ENCODE measurements at regions not wholly inside any gene's neighbourhood (a gene's known extent, or its start where the extent isn't known, plus 50 kb on each side); places are given as distances from the start of the nearest gene placed in this dataset.

DNA sequence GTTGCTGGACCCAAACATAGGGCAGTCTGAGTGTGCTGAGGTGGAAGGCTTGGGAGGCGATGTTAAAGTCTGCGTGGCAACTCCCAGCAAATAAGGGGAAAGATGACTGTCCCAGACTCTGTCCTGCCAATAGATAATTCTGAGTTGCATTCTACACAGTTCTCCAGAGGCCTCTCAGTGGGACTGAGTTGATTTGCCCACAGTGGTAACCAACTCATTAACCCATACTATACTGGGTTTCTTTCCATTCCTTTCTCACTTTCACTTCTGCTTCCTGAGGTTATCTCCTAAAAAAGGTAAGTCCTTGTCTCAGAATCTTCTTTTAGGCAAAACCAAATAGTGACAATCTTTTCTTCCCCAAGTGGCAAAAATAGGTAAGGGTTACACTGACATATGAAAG lies 549.9 kb upstream of the DPPA4 start:
- TF ChIP-seq, protein P1, sequence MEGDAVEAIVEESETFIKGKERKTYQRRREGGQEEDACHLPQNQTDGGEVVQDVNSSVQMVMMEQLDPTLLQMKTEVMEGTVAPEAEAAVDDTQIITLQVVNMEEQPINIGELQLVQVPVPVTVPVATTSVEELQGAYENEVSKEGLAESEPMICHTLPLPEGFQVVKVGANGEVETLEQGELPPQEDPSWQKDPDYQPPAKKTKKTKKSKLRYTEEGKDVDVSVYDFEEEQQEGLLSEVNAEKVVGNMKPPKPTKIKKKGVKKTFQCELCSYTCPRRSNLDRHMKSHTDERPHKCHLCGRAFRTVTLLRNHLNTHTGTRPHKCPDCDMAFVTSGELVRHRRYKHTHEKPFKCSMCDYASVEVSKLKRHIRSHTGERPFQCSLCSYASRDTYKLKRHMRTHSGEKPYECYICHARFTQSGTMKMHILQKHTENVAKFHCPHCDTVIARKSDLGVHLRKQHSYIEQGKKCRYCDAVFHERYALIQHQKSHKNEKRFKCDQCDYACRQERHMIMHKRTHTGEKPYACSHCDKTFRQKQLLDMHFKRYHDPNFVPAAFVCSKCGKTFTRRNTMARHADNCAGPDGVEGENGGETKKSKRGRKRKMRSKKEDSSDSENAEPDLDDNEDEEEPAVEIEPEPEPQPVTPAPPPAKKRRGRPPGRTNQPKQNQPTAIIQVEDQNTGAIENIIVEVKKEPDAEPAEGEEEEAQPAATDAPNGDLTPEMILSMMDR (IDR thresholded peaks at IDR 0.05; ENCODE audit: partially characterized antibody, unreplicated experiment), result no peak
- no peak overlapping the region for H3K4me3 Mint-ChIP-seq (ENCODE audit: unreplicated experiment)
- H3K27me3 Mint-ChIP-seq (ENCODE audit: unreplicated experiment), result no peaks in the 10 kb centered on the region
- H3K27ac Mint-ChIP-seq (ENCODE audit: unreplicated experiment), result no peak overlapping the region
- no peaks in the 10 kb centered on the region for H3K4me1 Mint-ChIP-seq (ENCODE audit: low read depth, unreplicated experiment)
- peaks cover 2% of the 10 kb centered on the region for H3K9me3 Mint-ChIP-seq (ENCODE audit: unreplicated experiment)
- no peak for DNase-seq
- peaks cover 7% of the 10 kb centered on the region for H3K36me3 Mint-ChIP-seq (ENCODE audit: unreplicated experiment)

DNA sequence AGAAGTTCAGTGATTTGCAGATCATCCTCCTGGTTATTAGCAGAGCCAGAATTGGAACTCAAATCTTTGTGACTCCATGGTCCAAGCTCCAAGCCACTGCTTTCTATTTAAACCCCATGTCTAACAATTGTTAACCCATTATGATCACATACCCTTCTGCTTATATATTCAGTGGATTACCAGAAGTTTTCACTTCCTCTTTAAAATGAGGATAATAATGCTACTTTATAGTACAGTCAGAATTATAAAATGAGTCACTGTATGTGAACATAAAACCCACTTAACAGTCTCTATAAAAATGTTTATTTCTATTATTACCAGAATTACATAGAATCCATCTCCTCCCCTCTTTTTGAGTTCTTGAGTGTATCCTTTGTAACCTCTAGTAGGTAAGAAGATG lies 550.7 kb upstream of the DPPA4 start:
- no peaks in the 10 kb centered on the region for H3K27me3 Mint-ChIP-seq (ENCODE audit: unreplicated experiment)
- peaks cover 2% of the 10 kb centered on the region for H3K9me3 Mint-ChIP-seq (ENCODE audit: unreplicated experiment)
- no peaks in the 10 kb centered on the region for H3K4me1 Mint-ChIP-seq (ENCODE audit: low read depth, unreplicated experiment)
- H3K27ac Mint-ChIP-seq (ENCODE audit: unreplicated experiment), result no peak overlapping the region
- H3K36me3 Mint-ChIP-seq (ENCODE audit: unreplicated experiment), result peaks cover 7% of the 10 kb centered on the region
- TF ChIP-seq, protein P1 (IDR thresholded peaks at IDR 0.05; ENCODE audit: partially characterized antibody, unreplicated experiment), result no peak
- no peak for DNase-seq
- H3K4me3 Mint-ChIP-seq (ENCODE audit: unreplicated experiment), result no peak overlapping the region

DNA sequence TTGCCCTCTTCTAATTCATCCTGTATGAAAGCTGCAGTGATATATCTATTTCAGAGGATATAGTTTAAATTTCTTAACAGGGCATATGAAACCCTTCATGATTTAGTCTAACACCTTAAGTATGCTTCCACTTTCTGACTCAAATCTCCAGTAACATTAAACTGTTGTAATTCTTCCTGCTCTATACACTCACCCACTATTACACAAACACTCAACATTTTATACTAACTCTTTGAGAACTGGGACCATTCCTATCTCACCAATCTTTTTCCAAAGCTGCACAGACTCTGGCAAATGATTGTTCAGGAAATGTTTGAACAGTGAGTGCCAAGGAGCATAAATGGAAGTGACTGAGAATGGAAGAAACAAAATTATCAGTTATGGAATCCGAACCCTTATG lies 560.4 kb upstream of the DPPA4 start:
- H3K27ac Mint-ChIP-seq (ENCODE audit: unreplicated experiment), result no peak overlapping the region
- H3K27me3 Mint-ChIP-seq (ENCODE audit: unreplicated experiment), result no peaks in the 10 kb centered on the region
- no peak for DNase-seq
- no peaks in the 10 kb centered on the region for H3K9me3 Mint-ChIP-seq (ENCODE audit: unreplicated experiment)
- H3K36me3 Mint-ChIP-seq (ENCODE audit: unreplicated experiment), result no peaks in the 10 kb centered on the region
- H3K4me1 Mint-ChIP-seq (ENCODE audit: low read depth, unreplicated experiment), result no peaks in the 10 kb centered on the region
- H3K4me3 Mint-ChIP-seq (ENCODE audit: unreplicated experiment), result no peak overlapping the region
- TF ChIP-seq, protein P1 (IDR thresholded peaks at IDR 0.05; ENCODE audit: partially characterized antibody, unreplicated experiment), result no peak

DNA sequence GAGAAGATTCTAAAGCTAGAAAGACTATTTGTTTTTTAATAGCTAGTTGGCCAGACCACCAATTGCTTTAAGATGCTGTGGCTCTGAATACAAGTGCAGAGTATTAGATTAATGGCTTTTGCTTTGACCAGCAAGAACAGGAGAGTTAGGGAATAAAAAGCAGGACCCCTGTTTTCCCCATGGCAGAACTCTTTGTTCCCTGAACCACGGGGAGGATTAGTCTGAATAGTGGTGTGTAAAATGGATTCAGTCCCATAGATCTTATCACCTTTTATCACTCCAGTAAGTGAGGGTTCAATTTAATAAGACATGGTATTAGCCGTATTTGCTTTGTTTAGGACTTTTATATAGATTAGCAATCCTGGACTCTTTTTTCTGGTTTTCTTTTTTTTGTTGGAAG lies 562.6 kb upstream of the DPPA4 start:
- TF ChIP-seq, protein P1 (IDR thresholded peaks at IDR 0.05; ENCODE audit: partially characterized antibody, unreplicated experiment), result no peak
- Mint-ChIP-seq H3K27me3 (ENCODE audit: unreplicated experiment) (no peaks in the 10 kb centered on the region), H3K4me1 (ENCODE audit: low read depth, unreplicated experiment) (no peaks in the 10 kb centered on the region), H3K9me3 (ENCODE audit: unreplicated experiment) (no peaks in the 10 kb centered on the region), H3K36me3 (ENCODE audit: unreplicated experiment) (no peaks in the 10 kb centered on the region), H3K27ac (ENCODE audit: unreplicated experiment) (no peak overlapping the region), H3K4me3 (ENCODE audit: unreplicated experiment) (no peak overlapping the region)
- no peak for DNase-seq

DNA sequence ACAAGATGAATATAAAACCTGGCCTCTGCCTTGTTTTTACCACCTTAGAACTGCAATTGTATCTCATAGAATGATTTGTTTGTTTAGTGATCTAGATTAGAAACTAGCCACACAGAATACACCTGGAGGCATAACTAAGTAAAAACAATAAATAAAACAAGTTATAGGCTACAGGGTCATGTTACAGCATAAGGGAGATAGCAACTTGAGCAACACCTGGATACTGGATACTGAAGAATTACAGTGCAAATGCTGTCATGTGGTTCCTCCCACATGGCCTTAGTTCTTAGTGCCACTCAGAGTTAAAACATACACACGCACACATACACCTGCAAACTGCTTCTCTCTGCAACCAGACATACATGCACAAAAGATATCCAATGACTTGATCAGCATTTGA lies 563.4 kb upstream of the DPPA4 start:
- no peak for DNase-seq
- no peaks in the 10 kb centered on the region for H3K36me3 Mint-ChIP-seq (ENCODE audit: unreplicated experiment)
- no peaks in the 10 kb centered on the region for H3K27me3 Mint-ChIP-seq (ENCODE audit: unreplicated experiment)
- no peak overlapping the region for H3K27ac Mint-ChIP-seq (ENCODE audit: unreplicated experiment)
- H3K9me3 Mint-ChIP-seq (ENCODE audit: unreplicated experiment), result no peaks in the 10 kb centered on the region
- TF ChIP-seq, protein P1 (IDR thresholded peaks at IDR 0.05; ENCODE audit: partially characterized antibody, unreplicated experiment), result no peak
- no peak overlapping the region for H3K4me3 Mint-ChIP-seq (ENCODE audit: unreplicated experiment)
- no peaks in the 10 kb centered on the region for H3K4me1 Mint-ChIP-seq (ENCODE audit: low read depth, unreplicated experiment)
